SK-N-SH (cell line): ENCODE measurements at regions not wholly inside any gene's neighbourhood (a gene's known extent, or its start where the extent isn't known, plus 50 kb on each side); places are given as distances from the start of the nearest gene placed in this dataset.

Source experiments
- CTCF ChIA-PET: fragments of 300-600, 350-600 bp; formaldehyde crosslinking; extraction: SDS; loops from one replicate; lab custom pipeline; 2021; lab: Yijun Ruan, JAX
- POLR2A ChIA-PET: fragments of 350-600 bp; sonication (Branson Sonifier 250); formaldehyde crosslinking; extraction: SDS; loops from one replicate; lab custom pipeline; 2020; ENCODE audit warnings: antibody characterized with exemption, inconsistent platforms; lab: Yijun Ruan, JAX
- DNase-seq: peaks from one replicate; pipeline ENCODE4 v3.0.0; 2012
- H2AFZ ChIP-seq: fragments of 200-600 bp; sonication (generic); 2 replicates; pipeline ENCODE4 v1.8.1; 2016; ENCODE audit warnings: antibody characterized with exemption, mild to moderate bottlenecking, low read depth
- H3F3A ChIP-seq: fragments of 200-600 bp; sonication (generic); replicated peaks from 2 replicates; pipeline ENCODE3; 2016; ENCODE audit warnings: antibody characterized with exemption, mild to moderate bottlenecking; ENCODE audit not compliant: insufficient read depth
- H3K27ac ChIP-seq, 2 experiments: fragments of 200-500 bp in 1 of 2; fragments of 200-600 bp in 1 of 2; sonication (Bioruptor generic) in 1 of 2; sonication (generic), shearing (Covaris generic) in 1 of 2; 2 replicates each; pipeline versions ENCODE4 v1.5.1 to v1.6.1; 2014 to 2016; ENCODE audit warnings: low read depth in 2 of 2, inconsistent platforms in 1 of 2, low read length in 1 of 2, mild to moderate bottlenecking in 1 of 2, mixed read lengths in 1 of 2
- H3K27me3 ChIP-seq: fragments of 200-600 bp; sonication (generic), shearing (Covaris generic); 2 replicates; pipeline ENCODE4 v1.6.1; 2016; ENCODE audit warnings: mixed run types; ENCODE audit not compliant: insufficient read depth
- H3K36me3 ChIP-seq, 2 experiments: fragments of 200-500 bp in 1 of 2; fragments of 200-600 bp in 1 of 2; sonication (Bioruptor generic) in 1 of 2; sonication (generic) in 1 of 2; replicated peaks in 1 of 2; 2 replicates each; pipeline versions ENCODE3 to v1.5.1; 2014 to 2016; ENCODE audit warnings: low read length in 1 of 2, mild to moderate bottlenecking in 1 of 2; ENCODE audit not compliant: insufficient read depth in 2 of 2, control insufficient read depth in 1 of 2
- H3K4me1 ChIP-seq, 2 experiments: fragments of 200-500 bp in 1 of 2; fragments of 200-600 bp in 1 of 2; sonication (Bioruptor generic) in 1 of 2; sonication (generic), shearing (Covaris generic) in 1 of 2; 2 replicates each; pipeline versions ENCODE4 v1.5.1 to v1.6.1; 2014 to 2016; ENCODE audit warnings: low read depth in 1 of 2, low read length in 1 of 2, mixed run types in 1 of 2; ENCODE audit not compliant: insufficient read depth in 2 of 2, control insufficient read depth in 1 of 2
- H3K4me2 ChIP-seq: fragments of 200-600 bp; sonication (generic), shearing (Covaris generic); 2 replicates; pipeline ENCODE4 v1.6.1; 2017; ENCODE audit warnings: mixed run types
- H3K4me3 ChIP-seq, 2 experiments: fragments of 200-500 bp in 1 of 2; fragments of 200-600 bp in 1 of 2; sonication (Bioruptor generic) in 1 of 2; sonication (generic), shearing (Covaris generic) in 1 of 2; 2 replicates each; pipeline versions ENCODE4 v1.5.1 to v1.8.1; 2014 to 2016; ENCODE audit warnings: low read depth in 2 of 2, inconsistent platforms in 1 of 2, low read length in 1 of 2, mild to moderate bottlenecking in 1 of 2, mixed read lengths in 1 of 2, moderate library complexity in 1 of 2
- H3K79me2 ChIP-seq: fragments of 200-600 bp; sonication (generic); 2 replicates; pipeline ENCODE4 v1.8.1; 2017; ENCODE audit warnings: mild to moderate bottlenecking; ENCODE audit not compliant: insufficient read depth
- H3K9ac ChIP-seq: fragments of 200-600 bp; sonication (generic); 2 replicates; pipeline ENCODE4 v1.6.1; 2017; ENCODE audit warnings: mixed run types
- H3K9me2 ChIP-seq: fragments of 200-600 bp; sonication (generic); 2 replicates; pipeline ENCODE4 v1.6.1; 2017; ENCODE audit warnings: mixed run types
- H3K9me3 ChIP-seq: fragments of 200-600 bp; sonication (generic); 2 replicates; pipeline ENCODE4 v1.6.1; 2017; ENCODE audit warnings: mixed run types, mild to moderate bottlenecking, moderate library complexity
- H4K20me1 ChIP-seq: fragments of 200-600 bp; sonication (generic); 2 replicates; pipeline ENCODE4 v1.6.1; 2017; ENCODE audit warnings: mild to moderate bottlenecking, mixed run types; ENCODE audit not compliant: insufficient read depth
- CHD2 ChIP-seq: fragments of 150-350 bp; IDR thresholded peaks from 2 replicates; pipeline ENCODE4 v1.6.1; 2018; ENCODE audit warnings: low read length; ENCODE audit not compliant: partially characterized antibody
- CTCF ChIP-seq: fragments of 200-600 bp; sonication (generic); IDR thresholded peaks from 2 replicates; pipeline ENCODE4 v1.6.1; 2017; ENCODE audit warnings: antibody characterized with exemption, mild to moderate bottlenecking, moderate library complexity
- FOSL2 ChIP-seq: IDR thresholded peaks from 2 replicates; pipeline ENCODE4 v1.4.0; 2012; ENCODE audit warnings: low read depth, mild to moderate bottlenecking, moderate library complexity, borderline replicate concordance
- FOXJ3 ChIP-seq: sonication (generic); formaldehyde crosslinking; IDR thresholded peaks from 2 replicates; pipeline ENCODE4 v1.5.1; 2020; ENCODE audit warnings: mild to moderate bottlenecking, missing genetic modification reagents
- FOXM1 ChIP-seq: IDR thresholded peaks from 2 replicates; pipeline ENCODE4 v1.4.0; 2012; ENCODE audit warnings: low read depth, mild to moderate bottlenecking
- GABPA ChIP-seq: IDR thresholded peaks from 2 replicates; pipeline ENCODE4 v1.4.0; 2012; ENCODE audit warnings: low read depth, mild to moderate bottlenecking
- IRF3 ChIP-seq: fragments of 150-350 bp; IDR thresholded peaks from 2 replicates; pipeline ENCODE4 v1.6.1; 2016; ENCODE audit warnings: mild to moderate bottlenecking, low read depth, low read length
- JUND ChIP-seq: IDR thresholded peaks from 2 replicates; pipeline ENCODE4 v1.4.0; 2012
- POLR2AphosphoS5 ChIP-seq: IDR thresholded peaks from 2 replicates; pipeline ENCODE4 v1.6.1; 2012; ENCODE audit warnings: low read depth, low read length
- RFX5 ChIP-seq: IDR thresholded peaks from 2 replicates; pipeline ENCODE4 v1.6.1; 2012; ENCODE audit warnings: mild to moderate bottlenecking, improper control_type of control experiment, low read length
- RXRA ChIP-seq: IDR thresholded peaks from 2 replicates; pipeline ENCODE4 v1.4.0; 2012; ENCODE audit warnings: low read depth, mild to moderate bottlenecking, borderline replicate concordance
- SIN3A ChIP-seq: IDR thresholded peaks from 2 replicates; pipeline ENCODE4 v1.6.1; 2012; ENCODE audit warnings: low read depth, mild to moderate bottlenecking, low read length, moderate library complexity, borderline replicate concordance
- TCF12 ChIP-seq: IDR thresholded peaks from 2 replicates; pipeline ENCODE4 v1.4.0; 2012
- WGBS: methylation state at CpG from one replicate; pipeline ENCODE4 v1.1.6; 2017; ENCODE audit warnings: low lambda C conversion rate; 5-methylcytosine and 5-hydroxymethylcytosine counted together

GRCh38 chr13:106372199-106373155, 163.0 kb downstream of the EFNB2 start (continued):
- TF ChIP-seq RFX5 (no peak), CTCF (no peak), FOXJ3 (CRISPR knock-in tag) (no peak), JUND (peak; percentile 33; the same call in 1 of the 2 replicates), GABPA (no peak; the same call in 1 of the 2 replicates), RXRA (0 out of 2 replicates have a peak, but pooled peaks have one; percentile 20), FOSL2 (peak; percentile 13; the same call in 1 of the 2 replicates), CHD2 (no peak), SIN3A (no peak), POLR2AphosphoS5 (no peak; the same call in none of the 2 replicates), TCF12 (peak; percentile 93), FOXM1 (no peak)

GRCh38 chr13:106371024-106371423, 164.4 kb downstream of the EFNB2 start:
- no peak overlapping the region for H3K4me2 ChIP-seq
- ChIA-PET POLR2A (no interaction called here), CTCF (interaction anchor here (1.8 kb wide), 1 partner anchor 31 kb away, joined by 4 read pairs; no protein-coding TSS in a partner anchor)
- H3K36me3 ChIP-seq = no peaks in the 10 kb centered on the region
- H4K20me1 ChIP-seq = no peaks in the 10 kb centered on the region
- no peak for DNase-seq
- TF ChIP-seq IRF3 = no peak
- TF ChIP-seq POLR2AphosphoS5 = no peak
- H3K27ac ChIP-seq = 0 out of 4 replicates have a peak overlapping the region, but pooled peaks of 1 of the 2 experiments have one; percentile 93
- H3K27me3 ChIP-seq = no peaks in the 10 kb centered on the region
- H3K79me2 ChIP-seq = no peaks in the 10 kb centered on the region
- no peak overlapping the region for H3K4me3 ChIP-seq
- H2AFZ ChIP-seq = no peak overlapping the region
- peaks cover 12 to 26% of the 10 kb centered on the region in 2 experiments for H3K4me1 ChIP-seq
- H3K9me3 ChIP-seq = no peaks in the 10 kb centered on the region
- no peak overlapping the region for H3K9ac ChIP-seq
- H3F3A ChIP-seq = peaks cover 26% of the 10 kb centered on the region
- H3K9me2 ChIP-seq = no peaks in the 10 kb centered on the region
- WGBS = 95% methylated on average over 5 of the region's 5 CpGs
